ENCODE measurements at regions not wholly inside any gene's neighbourhood (a gene's known extent, or its start where the extent isn't known, plus 50 kb on each side); places are given as distances from the start of the nearest gene placed in this dataset.
A peak's percentile ranks its signal among the peaks of the same experiment; 100 is the strongest.

- Histone ChIP-seq H4K91ac (ENCODE audit: low read depth, low read length, poor library complexity) (no peak overlapping the region), H3K4me1 (ENCODE audit: control insufficient read depth in 2 of 2, insufficient read depth in 1 of 2, low read depth in 1 of 2, low read length in 2 of 2) (peaks cover 3 to 17% of the 10 kb centered on the region in 2 donors), H3K27me3 (ENCODE audit: control insufficient read depth in 3 of 3, insufficient read depth in 3 of 3, low read depth in 1 of 3, low read length in 3 of 3) (no peaks in the 10 kb centered on the region), H3K14ac (ENCODE audit: low read length) (no peak overlapping the region), H2BK120ac (ENCODE audit: low read depth, low read length) (no peak overlapping the region), H3K9ac (ENCODE audit: low read depth, low read length, poor library complexity) (no peak overlapping the region), H2BK15ac (ENCODE audit: low read length) (no peak overlapping the region), H3K36me3 (replicated peaks in 1 of 2; ENCODE audit: control insufficient read depth in 2 of 2, insufficient read depth in 2 of 2, low read length in 2 of 2) (no peaks in the 10 kb centered on the region), H3K18ac (ENCODE audit: low read length) (no peak overlapping the region), H3K27ac (replicated peaks; ENCODE audit: low read length) (no peak overlapping the region), H3K23ac (ENCODE audit: low read depth, low read length, poor library complexity) (no peak overlapping the region), H3K4ac (ENCODE audit: low read length) (no peak overlapping the region), H3K9me3 (replicated peaks in 1 of 2; ENCODE audit: control insufficient read depth in 2 of 2, insufficient read depth in 1 of 2, low read depth in 1 of 2, low read length in 2 of 2) (peaks cover 0 to 10% of the 10 kb centered on the region in 2 donors), H2AK5ac (ENCODE audit: low read depth, low read length) (no peak overlapping the region), H2AFZ (ENCODE audit: low read length) (peak overlapping the region; percentile 22), H3K4me3 (ENCODE audit: low read length in 2 of 2) (no peak overlapping the region), H3K4me2 (ENCODE audit: insufficient read depth, low read length, poor library complexity, severe bottlenecking) (no peak overlapping the region), H4K8ac (ENCODE audit: low read depth, low read length) (no peak overlapping the region), H3K79me1 (ENCODE audit: low read depth, low read length) (no peaks in the 10 kb centered on the region), H2BK5ac (ENCODE audit: low read length) (no peak overlapping the region), H2BK12ac (ENCODE audit: low read length) (no peak overlapping the region)
- WGBS, 2 donors (ENCODE audit: extremely low coverage in 2 of 2, insufficient read length in 2 of 2, insufficient replicate concordance in 1 of 2), result no CpG with 5 or more reads among the region's 8 CpGs
- DNase-seq (ENCODE audit: low spot score), result peak; percentile 33
Observed at GRCh38 chr7:91519241-91520158, 255.3 kb downstream of the FZD1 start.

- no CpG with 5 or more reads among the region's 1 CpG for WGBS, 2 donors (ENCODE audit: extremely low coverage in 2 of 2, insufficient read length in 2 of 2, insufficient replicate concordance in 1 of 2)
- H3K9me3 ChIP-seq (replicated peaks in 1 of 2; ENCODE audit: control insufficient read depth in 2 of 2, insufficient read depth in 1 of 2, low read depth in 1 of 2, low read length in 2 of 2), result peaks cover 0 to 10% of the 10 kb centered on the region in 2 donors
Observed at GRCh38 chr7:91520645-91521044, 256.4 kb downstream of the FZD1 start.

GRCh38 chr7:91526404-91526803 lies 262.2 kb downstream of the FZD1 start:
- Histone ChIP-seq H3K9me3 (replicated peaks in 1 of 2; ENCODE audit: control insufficient read depth in 2 of 2, insufficient read depth in 1 of 2, low read depth in 1 of 2, low read length in 2 of 2) (peaks cover 1 to 3% of the 10 kb centered on the region in 2 donors), H2BK12ac (ENCODE audit: low read length) (no peak overlapping the region), H2AFZ (ENCODE audit: low read length) (no peak overlapping the region), H3K79me1 (ENCODE audit: low read depth, low read length) (no peaks in the 10 kb centered on the region), H3K27me3 (ENCODE audit: control insufficient read depth in 3 of 3, insufficient read depth in 3 of 3, low read depth in 1 of 3, low read length in 3 of 3) (no peaks in the 10 kb centered on the region), H3K23ac (ENCODE audit: low read depth, low read length, poor library complexity) (no peak overlapping the region), H2BK15ac (ENCODE audit: low read length) (no peak overlapping the region), H2BK5ac (ENCODE audit: low read length) (no peak overlapping the region), H3K4me3 (ENCODE audit: low read length in 2 of 2) (no peak overlapping the region), H3K14ac (ENCODE audit: low read length) (no peak overlapping the region), H3K18ac (ENCODE audit: low read length) (no peak overlapping the region), H3K9ac (ENCODE audit: low read depth, low read length, poor library complexity) (no peak overlapping the region), H2AK5ac (ENCODE audit: low read depth, low read length) (no peak overlapping the region), H3K36me3 (replicated peaks in 1 of 2; ENCODE audit: control insufficient read depth in 2 of 2, insufficient read depth in 2 of 2, low read length in 2 of 2) (no peaks in the 10 kb centered on the region), H3K4ac (ENCODE audit: low read length) (no peak overlapping the region), H4K91ac (ENCODE audit: low read depth, low read length, poor library complexity) (no peak overlapping the region), H4K8ac (ENCODE audit: low read depth, low read length) (no peak overlapping the region), H3K27ac (replicated peaks; ENCODE audit: low read length) (no peak overlapping the region), H2BK120ac (ENCODE audit: low read depth, low read length) (no peak overlapping the region), H3K4me1 (ENCODE audit: control insufficient read depth in 2 of 2, insufficient read depth in 1 of 2, low read depth in 1 of 2, low read length in 2 of 2) (no peaks in the 10 kb centered on the region), H3K4me2 (ENCODE audit: insufficient read depth, low read length, poor library complexity, severe bottlenecking) (no peak overlapping the region)
- DNase-seq (ENCODE audit: low spot score), result no peak

More at GRCh38 chr7:91520645-91521044, 256.4 kb downstream of the FZD1 start:
- no peak overlapping the region for H3K4me3 ChIP-seq (ENCODE audit: low read length in 2 of 2)
- no peak overlapping the region for H3K4ac ChIP-seq (ENCODE audit: low read length)
- peaks cover 3 to 17% of the 10 kb centered on the region in 2 donors for H3K4me1 ChIP-seq (ENCODE audit: control insufficient read depth in 2 of 2, insufficient read depth in 1 of 2, low read depth in 1 of 2, low read length in 2 of 2)
- H3K27ac ChIP-seq (replicated peaks; ENCODE audit: low read length), result no peak overlapping the region
- H3K36me3 ChIP-seq (replicated peaks in 1 of 2; ENCODE audit: control insufficient read depth in 2 of 2, insufficient read depth in 2 of 2, low read length in 2 of 2), result no peaks in the 10 kb centered on the region
- no peak overlapping the region for H2BK15ac ChIP-seq (ENCODE audit: low read length)
- no peak overlapping the region for H3K18ac ChIP-seq (ENCODE audit: low read length)
- no peak overlapping the region for H3K4me2 ChIP-seq (ENCODE audit: insufficient read depth, low read length, poor library complexity, severe bottlenecking)
- H2AK5ac ChIP-seq (ENCODE audit: low read depth, low read length), result peak overlapping the region; percentile 54
- H2BK12ac ChIP-seq (ENCODE audit: low read length), result no peak overlapping the region
- H2AFZ ChIP-seq (ENCODE audit: low read length), result peak overlapping the region; percentile 3
- no peak overlapping the region for H3K14ac ChIP-seq (ENCODE audit: low read length)
- no peak overlapping the region for H2BK5ac ChIP-seq (ENCODE audit: low read length)
- no peak overlapping the region for H3K9ac ChIP-seq (ENCODE audit: low read depth, low read length, poor library complexity)
- H4K91ac ChIP-seq (ENCODE audit: low read depth, low read length, poor library complexity), result no peak overlapping the region
- no peaks in the 10 kb centered on the region for H3K79me1 ChIP-seq (ENCODE audit: low read depth, low read length)
- no peaks in the 10 kb centered on the region for H3K27me3 ChIP-seq (ENCODE audit: control insufficient read depth in 3 of 3, insufficient read depth in 3 of 3, low read depth in 1 of 3, low read length in 3 of 3)
- H3K23ac ChIP-seq (ENCODE audit: low read depth, low read length, poor library complexity), result no peak overlapping the region
- H2BK120ac ChIP-seq (ENCODE audit: low read depth, low read length), result no peak overlapping the region
- DNase-seq (ENCODE audit: low spot score), result no peak
- no peak overlapping the region for H4K8ac ChIP-seq (ENCODE audit: low read depth, low read length)

GRCh38 chr7:91527460-91527859 lies 263.2 kb downstream of the FZD1 start:
- H3K27ac ChIP-seq (replicated peaks; ENCODE audit: low read length), result no peak overlapping the region
- no peaks in the 10 kb centered on the region for H3K4me1 ChIP-seq (ENCODE audit: control insufficient read depth in 2 of 2, insufficient read depth in 1 of 2, low read depth in 1 of 2, low read length in 2 of 2)
- H2BK12ac ChIP-seq (ENCODE audit: low read length), result no peak overlapping the region
- no peak overlapping the region for H3K9ac ChIP-seq (ENCODE audit: low read depth, low read length, poor library complexity)
- no peak overlapping the region for H2BK120ac ChIP-seq (ENCODE audit: low read depth, low read length)
- no peak for DNase-seq (ENCODE audit: low spot score)
- H4K8ac ChIP-seq (ENCODE audit: low read depth, low read length), result no peak overlapping the region
- H2BK15ac ChIP-seq (ENCODE audit: low read length), result no peak overlapping the region
- no peaks in the 10 kb centered on the region for H3K79me1 ChIP-seq (ENCODE audit: low read depth, low read length)
- peaks cover 1 to 6% of the 10 kb centered on the region in 2 donors for H3K9me3 ChIP-seq (replicated peaks in 1 of 2; ENCODE audit: control insufficient read depth in 2 of 2, insufficient read depth in 1 of 2, low read depth in 1 of 2, low read length in 2 of 2)
- H3K4ac ChIP-seq (ENCODE audit: low read length), result no peak overlapping the region
- no peak overlapping the region for H3K18ac ChIP-seq (ENCODE audit: low read length)
- H3K4me2 ChIP-seq (ENCODE audit: insufficient read depth, low read length, poor library complexity, severe bottlenecking), result no peak overlapping the region
- no peak overlapping the region for H3K23ac ChIP-seq (ENCODE audit: low read depth, low read length, poor library complexity)
- no peak overlapping the region for H2AK5ac ChIP-seq (ENCODE audit: low read depth, low read length)
- H3K27me3 ChIP-seq (ENCODE audit: control insufficient read depth in 3 of 3, insufficient read depth in 3 of 3, low read depth in 1 of 3, low read length in 3 of 3), result no peaks in the 10 kb centered on the region
- no peak overlapping the region for H3K4me3 ChIP-seq (ENCODE audit: low read length in 2 of 2)
- H3K14ac ChIP-seq (ENCODE audit: low read length), result no peak overlapping the region
- no CpG with 5 or more reads among the region's 5 CpGs for WGBS, 2 donors (ENCODE audit: extremely low coverage in 2 of 2, insufficient read length in 2 of 2, insufficient replicate concordance in 1 of 2)
- no peak overlapping the region for H2BK5ac ChIP-seq (ENCODE audit: low read length)
- H4K91ac ChIP-seq (ENCODE audit: low read depth, low read length, poor library complexity), result no peak overlapping the region
- H3K36me3 ChIP-seq (replicated peaks in 1 of 2; ENCODE audit: control insufficient read depth in 2 of 2, insufficient read depth in 2 of 2, low read length in 2 of 2), result no peaks in the 10 kb centered on the region
- peak overlapping the region; percentile 11 for H2AFZ ChIP-seq (ENCODE audit: low read length)
